HEK293T (cell line): ENCODE measurements at regions not wholly inside any gene's neighbourhood (a gene's known extent, or its start where the extent isn't known, plus 50 kb on each side); places are given as distances from the start of the nearest gene placed in this dataset.

Experiments
- CTCF ChIA-PET: fragments of 350-600 bp; formaldehyde crosslinking; extraction: SDS; loops from one replicate; lab custom pipeline; 2021; ENCODE audit warnings: antibody characterized with exemption, inconsistent platforms; lab: Yijun Ruan, JAX
- POLR2A ChIA-PET: fragments of 350-600 bp; formaldehyde crosslinking; extraction: SDS; loops from one replicate; lab custom pipeline; 2020; ENCODE audit warnings: antibody characterized with exemption, inconsistent platforms; lab: Yijun Ruan, JAX
- DNase-seq: peaks from one replicate; pipeline ENCODE4 v3.0.0; 2012; ENCODE audit warnings: mixed read lengths; ENCODE audit errors: extremely low spot score
- ARNT ChIP-seq: fragments of 450-650 bp; IDR thresholded peaks from 2 replicates; pipeline ENCODE4 v1.6.1; 2017; ENCODE audit warnings: mild to moderate bottlenecking
- BHLHE40 ChIP-seq: fragments of 450-650 bp; IDR thresholded peaks from 2 replicates; pipeline ENCODE4 v1.6.1; 2016; ENCODE audit warnings: mild to moderate bottlenecking, moderate library complexity, borderline replicate concordance
- CTBP1 ChIP-seq: fragments of 450-650 bp; IDR thresholded peaks from 2 replicates; pipeline ENCODE4 v1.6.1; 2016; ENCODE audit warnings: borderline replicate concordance
- ELF4 ChIP-seq: fragments of 450-650 bp; IDR thresholded peaks from 2 replicates; pipeline ENCODE4 v1.6.1; 2017; ENCODE audit warnings: antibody characterized with exemption
- FOXA1 ChIP-seq: fragments of 450-650 bp; IDR thresholded peaks from 2 replicates; pipeline ENCODE4 v1.6.1; 2016; ENCODE audit warnings: mild to moderate bottlenecking
- FOXK2 ChIP-seq: fragments of 450-650 bp; IDR thresholded peaks from 2 replicates; pipeline ENCODE4 v1.6.1; 2016; ENCODE audit warnings: mild to moderate bottlenecking
- FOXM1 ChIP-seq: fragments of 450-650 bp; IDR thresholded peaks from 2 replicates; pipeline ENCODE4 v1.6.1; 2017; ENCODE audit warnings: mild to moderate bottlenecking, borderline replicate concordance
- HDGF ChIP-seq: fragments of 450-650 bp; IDR thresholded peaks from 2 replicates; pipeline ENCODE4 v1.6.1; 2017; ENCODE audit warnings: antibody characterized with exemption, borderline replicate concordance
- L3MBTL2 ChIP-seq: fragments of 450-650 bp; conservative IDR thresholded peaks from 2 replicates; pipeline ENCODE4 v1.6.1; 2016; ENCODE audit warnings: mild to moderate bottlenecking
- LEF1 ChIP-seq: fragments of 450-650 bp; IDR thresholded peaks from 2 replicates; pipeline ENCODE4 v1.6.1; 2017; ENCODE audit warnings: mild to moderate bottlenecking, borderline replicate concordance
- NFRKB ChIP-seq: fragments of 450-650 bp; IDR thresholded peaks from 2 replicates; pipeline ENCODE4 v1.6.1; 2016; ENCODE audit warnings: mild to moderate bottlenecking, moderate library complexity
- PKNOX1 ChIP-seq: fragments of 450-650 bp; IDR thresholded peaks from 2 replicates; pipeline ENCODE4 v1.6.1; 2016
- SP1 ChIP-seq: fragments of 450-650 bp; IDR thresholded peaks from 2 replicates; pipeline ENCODE4 v1.6.1; 2017
- SUZ12 ChIP-seq: fragments of 450-650 bp; IDR thresholded peaks from 2 replicates; pipeline ENCODE4 v1.6.1; 2016; ENCODE audit warnings: mild to moderate bottlenecking
- TARDBP ChIP-seq: fragments of 450-650 bp; IDR thresholded peaks from 2 replicates; pipeline ENCODE4 v1.6.1; 2016
- ZNF384 ChIP-seq: fragments of 450-650 bp; IDR thresholded peaks from 2 replicates; pipeline ENCODE4 v1.6.1; 2016

GRCh38 chr1:218779341-218780100 lies 394.2 kb upstream of the LYPLAL1 start:
- no peak for TF ChIP-seq SP1
- TF ChIP-seq HDGF, result no peak
- no peak for DNase-seq
- ChIA-PET POLR2A (no interaction called here), CTCF (no interaction called here)

GRCh38 chr1:218783131-218783530 lies 390.5 kb upstream of the LYPLAL1 start:
- CTCF ChIA-PET, result interaction anchor here (0.6 kb wide), 1 partner anchor 200 kb away, joined by 3 read pairs; no protein-coding TSS in a partner anchor
- POLR2A ChIA-PET, result no interaction called here
- no peak for DNase-seq
- TF ChIP-seq FOXK2 (no peak), FOXM1 (no peak), HDGF (no peak)

GRCh38 chr1:218783916-218784315 lies 389.8 kb upstream of the LYPLAL1 start:
- ChIA-PET POLR2A (no interaction called here), CTCF (interaction anchor here (0.6 kb wide), 1 partner anchor 199 kb away, joined by 3 read pairs; no protein-coding TSS in a partner anchor)
- no peak for DNase-seq

DNA sequence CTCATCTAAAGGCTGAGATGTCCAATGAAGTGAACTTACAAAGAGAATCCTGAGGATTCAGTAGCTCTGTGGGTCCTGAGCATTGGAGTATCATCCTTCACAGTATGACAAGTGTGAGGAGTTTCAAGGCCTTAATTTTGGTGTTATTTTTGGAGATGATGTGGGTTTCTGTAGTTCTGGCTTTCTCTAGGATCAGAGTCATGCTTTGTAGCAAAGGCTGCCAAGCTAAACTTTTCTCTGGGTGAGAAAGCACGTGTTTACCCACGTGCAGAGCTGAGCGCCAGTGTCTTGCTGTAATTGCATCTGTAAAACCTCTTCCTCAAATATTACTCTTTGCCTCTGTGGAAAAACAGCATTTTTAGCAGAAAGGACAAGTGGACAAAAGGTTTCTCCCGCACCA lies 387.8 kb upstream of the LYPLAL1 start:
- no peak for TF ChIP-seq BHLHE40
- TF ChIP-seq CTBP1, result no peak
- TF ChIP-seq ZNF384, result no peak
- TF ChIP-seq ARNT, result no peak
- TF ChIP-seq TARDBP, result no peak
- no peak for TF ChIP-seq L3MBTL2
- TF ChIP-seq PKNOX1, result no peak
- no peak for TF ChIP-seq FOXK2
- TF ChIP-seq FOXM1, result no peak
- TF ChIP-seq HDGF, result no peak
- no peak for TF ChIP-seq SUZ12
- no peak for TF ChIP-seq LEF1
- TF ChIP-seq SP1, result no peak
- no peak for TF ChIP-seq NFRKB
- no peak for TF ChIP-seq ELF4
- no peak for TF ChIP-seq FOXA1
- ChIA-PET POLR2A (no interaction called here), CTCF (no interaction called here)
- no peak for DNase-seq

More at GRCh38 chr1:218783916-218784315, 389.8 kb upstream of the LYPLAL1 start:
- TF ChIP-seq L3MBTL2, result no peak
- no peak for TF ChIP-seq FOXM1
- TF ChIP-seq FOXK2, result no peak
- TF ChIP-seq NFRKB, result no peak

DNA sequence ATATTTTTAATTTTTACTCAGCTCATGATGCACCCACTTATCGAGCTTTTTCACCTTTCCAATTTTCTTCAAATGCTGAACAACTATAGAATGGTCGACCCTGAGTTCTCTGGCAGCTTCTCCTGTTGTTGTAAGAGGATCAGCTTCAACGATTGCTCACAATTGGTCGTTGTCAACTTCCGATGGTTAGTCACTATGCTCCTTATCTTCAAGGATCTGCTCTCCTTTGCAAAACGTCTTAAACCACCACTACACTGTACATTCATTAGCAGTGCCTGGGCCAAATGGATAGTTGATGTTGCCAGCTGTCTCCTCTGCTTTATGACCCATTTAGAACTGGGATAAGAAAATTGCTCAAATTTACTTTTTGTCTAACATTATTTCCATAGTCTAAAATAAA lies 385.9 kb upstream of the LYPLAL1 start:
- CTCF ChIA-PET, result no interaction called here
- DNase-seq, result no peak
- TF ChIP-seq NFRKB, result no peak
- TF ChIP-seq L3MBTL2, result no peak
- TF ChIP-seq CTBP1, result no peak
- TF ChIP-seq PKNOX1, result no peak
- POLR2A ChIA-PET, result no interaction called here

DNA sequence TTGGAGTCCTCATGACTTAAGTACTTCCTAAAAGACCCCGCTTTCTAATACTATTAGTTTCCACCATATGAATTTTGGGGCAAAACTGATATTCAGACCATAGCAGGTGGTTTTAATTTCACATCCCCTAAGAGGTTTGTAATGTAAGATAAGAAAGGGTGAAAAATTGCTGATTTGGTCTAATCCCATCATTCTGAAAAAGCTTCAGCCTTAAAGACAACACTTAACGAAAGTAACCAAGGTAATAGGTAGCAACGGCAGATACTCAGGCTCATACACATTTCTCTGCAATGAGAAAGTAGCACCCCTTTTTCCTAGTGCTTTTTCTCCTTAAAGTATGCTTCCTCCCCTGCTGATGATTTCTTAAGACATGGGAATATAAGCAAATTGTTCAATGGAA lies 376.9 kb upstream of the LYPLAL1 start:
- CTCF ChIA-PET, result no interaction called here
- TF ChIP-seq BHLHE40 (no peak), PKNOX1 (no peak), NFRKB (no peak), ARNT (no peak), TARDBP (no peak)
- no peak for DNase-seq
- POLR2A ChIA-PET, result no interaction called here

- ChIA-PET CTCF (no interaction called here), POLR2A (no interaction called here)
- DNase-seq, result no peak
- no peak for TF ChIP-seq FOXK2
- no peak for TF ChIP-seq HDGF
- TF ChIP-seq L3MBTL2, result no peak
- no peak for TF ChIP-seq NFRKB
- TF ChIP-seq SP1, result no peak
- no peak for TF ChIP-seq ARNT
- no peak for TF ChIP-seq LEF1
- no peak for TF ChIP-seq SUZ12
- no peak for TF ChIP-seq CTBP1
- no peak for TF ChIP-seq ZNF384
- TF ChIP-seq ELF4, result no peak
- no peak for TF ChIP-seq BHLHE40
- TF ChIP-seq FOXA1, result no peak
- TF ChIP-seq FOXM1, result no peak
- no peak; the same call in 1 of the 2 replicates for TF ChIP-seq PKNOX1
- no peak for TF ChIP-seq TARDBP
Observed at GRCh38 chr1:218802799-218803198, 370.9 kb upstream of the LYPLAL1 start.
